ENCODE measurements at regions not wholly inside any gene's neighbourhood (a gene's known extent, or its start where the extent isn't known, plus 50 kb on each side); places are given as distances from the start of the nearest gene placed in this dataset.

DNA sequence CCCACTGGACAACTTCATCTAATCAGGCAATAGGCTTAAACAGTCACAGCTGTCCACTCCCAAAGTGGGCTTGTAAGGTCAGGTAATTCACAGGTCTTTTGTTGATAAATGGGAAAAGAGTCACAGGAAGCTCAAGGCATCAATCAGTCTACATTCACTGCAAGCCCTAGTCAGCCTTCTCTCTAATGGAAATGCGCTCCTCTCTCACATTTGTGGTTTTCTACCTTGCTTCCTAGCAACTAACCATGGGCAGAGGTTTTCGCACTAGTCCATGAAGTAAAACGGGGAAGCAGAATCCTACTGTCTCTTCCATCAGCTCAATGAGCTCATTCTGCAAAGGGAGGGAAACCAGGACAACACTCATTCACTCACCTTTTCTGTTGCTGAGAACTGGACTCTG lies 53.5 kb upstream of the APBB1IP start:
- TF ChIP-seq, protein P1, sequence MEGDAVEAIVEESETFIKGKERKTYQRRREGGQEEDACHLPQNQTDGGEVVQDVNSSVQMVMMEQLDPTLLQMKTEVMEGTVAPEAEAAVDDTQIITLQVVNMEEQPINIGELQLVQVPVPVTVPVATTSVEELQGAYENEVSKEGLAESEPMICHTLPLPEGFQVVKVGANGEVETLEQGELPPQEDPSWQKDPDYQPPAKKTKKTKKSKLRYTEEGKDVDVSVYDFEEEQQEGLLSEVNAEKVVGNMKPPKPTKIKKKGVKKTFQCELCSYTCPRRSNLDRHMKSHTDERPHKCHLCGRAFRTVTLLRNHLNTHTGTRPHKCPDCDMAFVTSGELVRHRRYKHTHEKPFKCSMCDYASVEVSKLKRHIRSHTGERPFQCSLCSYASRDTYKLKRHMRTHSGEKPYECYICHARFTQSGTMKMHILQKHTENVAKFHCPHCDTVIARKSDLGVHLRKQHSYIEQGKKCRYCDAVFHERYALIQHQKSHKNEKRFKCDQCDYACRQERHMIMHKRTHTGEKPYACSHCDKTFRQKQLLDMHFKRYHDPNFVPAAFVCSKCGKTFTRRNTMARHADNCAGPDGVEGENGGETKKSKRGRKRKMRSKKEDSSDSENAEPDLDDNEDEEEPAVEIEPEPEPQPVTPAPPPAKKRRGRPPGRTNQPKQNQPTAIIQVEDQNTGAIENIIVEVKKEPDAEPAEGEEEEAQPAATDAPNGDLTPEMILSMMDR (conservative IDR thresholded peaks at IDR 0.05; ENCODE audit: low read depth in 2 of 2): no peak
- no peak for TF ChIP-seq POLR2AphosphoS5 (IDR thresholded peaks at IDR 0.05; ENCODE audit: low read depth)
- TF ChIP-seq ZNF114 (CRISPR knock-in tag; IDR thresholded peaks at IDR 0.05): no peak

All from GM23338 (cell line).